ENCODE measurements at regions not wholly inside any gene's neighbourhood (a gene's known extent, or its start where the extent isn't known, plus 50 kb on each side); places are given as distances from the start of the nearest gene placed in this dataset.
A peak's percentile ranks its signal among the peaks of the same experiment; 100 is the strongest.
"Not testable (repeated sequence)": the region's sequence is repeated elsewhere in the genome, so short reads cannot be mapped to it uniquely, and the experiment has no call there.

DNA sequence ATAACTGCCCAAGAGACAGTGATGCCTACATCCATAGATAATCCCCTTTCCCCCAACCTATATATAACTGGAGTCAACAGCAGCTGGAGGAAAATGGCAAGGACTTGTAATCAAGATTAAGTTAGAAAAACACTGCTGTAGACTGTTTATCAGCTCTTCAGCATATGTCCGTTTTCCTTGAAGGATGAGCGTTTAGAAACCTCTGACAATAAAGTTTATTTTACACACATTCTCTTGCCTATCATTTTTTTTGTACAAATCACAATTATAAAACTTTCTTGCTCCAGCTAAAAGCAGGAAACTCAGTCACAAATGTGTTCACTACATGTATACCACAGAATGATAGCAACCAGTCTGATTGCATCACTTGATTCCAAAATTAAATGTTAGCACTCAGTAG lies 50.8 kb downstream of the PPIAL4G start:
- not testable (repeated sequence) for DNase-seq (ENCODE audit: low spot score)

DNA sequence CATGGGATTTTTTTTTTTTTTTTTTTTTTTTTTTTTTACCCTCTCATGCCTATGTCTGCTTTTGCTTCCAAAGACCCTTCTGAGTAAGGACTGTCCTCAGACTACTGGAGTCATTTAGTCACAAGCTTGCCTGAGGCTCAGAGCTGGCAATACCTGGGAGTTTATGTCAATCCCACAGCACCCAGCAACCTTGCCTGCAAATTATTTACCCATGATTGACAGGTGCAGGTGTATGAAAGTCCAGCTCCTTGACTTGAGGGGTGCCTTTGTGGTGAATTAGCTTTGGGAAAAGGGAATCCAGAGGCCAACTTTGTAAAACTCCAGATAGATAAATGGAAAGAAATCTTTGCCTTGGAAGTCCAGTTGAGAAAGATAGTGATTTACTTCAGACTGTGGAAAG lies 53.2 kb downstream of the PPIAL4G start:
- not testable (repeated sequence) for DNase-seq (ENCODE audit: low spot score)

DNA sequence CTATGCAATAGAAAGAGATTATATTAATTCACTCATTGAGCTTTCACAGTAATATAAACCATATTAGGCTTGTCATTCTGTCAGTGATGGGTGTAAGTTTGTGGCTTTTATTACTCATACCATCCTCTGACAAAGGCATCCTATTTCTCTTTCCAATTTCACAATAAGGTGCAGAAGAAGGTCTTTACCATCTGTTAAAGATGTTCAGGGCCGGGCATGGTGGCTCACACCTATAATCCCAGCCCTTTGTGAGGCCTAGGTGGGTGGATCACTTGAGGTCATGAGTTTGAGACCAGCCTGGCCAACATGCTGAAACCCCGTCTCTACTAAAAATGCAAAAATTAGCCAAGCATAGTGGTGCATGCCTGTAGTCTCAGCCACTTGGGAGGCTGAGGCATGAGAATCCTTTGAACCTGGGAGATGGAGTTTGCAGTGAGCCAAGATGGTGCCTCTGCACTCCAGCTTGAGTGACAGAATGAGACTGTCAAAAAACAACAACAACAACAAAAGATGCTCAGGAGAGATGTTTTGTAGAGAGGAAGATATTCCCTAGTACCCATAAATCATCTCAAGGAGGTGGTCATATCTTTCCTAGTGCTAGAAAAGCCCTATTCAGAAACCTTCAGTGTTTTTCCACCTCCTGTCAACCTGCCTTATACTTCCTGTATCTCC lies 56.0 kb downstream of the PPIAL4G start:
- not testable (repeated sequence) for DNase-seq (ENCODE audit: low spot score)

DNA sequence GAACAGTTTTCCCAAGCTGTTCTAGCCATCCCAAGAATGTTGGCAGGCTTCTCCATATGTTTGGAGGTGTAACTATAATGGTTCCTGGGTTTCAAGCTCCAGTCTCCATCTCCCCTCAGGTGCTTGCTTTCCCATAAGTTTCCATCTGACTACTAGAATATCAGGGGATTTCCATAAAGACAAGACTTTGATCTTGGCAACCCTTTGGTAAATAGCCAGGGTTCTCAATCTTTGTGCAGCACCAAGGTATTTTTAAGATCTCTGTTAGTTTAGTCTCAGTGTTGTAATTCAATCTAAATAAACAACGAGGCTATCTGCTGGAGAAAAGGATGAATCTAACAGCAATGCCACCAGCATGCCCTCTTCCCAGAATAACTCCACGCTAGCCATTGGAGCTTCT lies 56.7 kb downstream of the PPIAL4G start:
- not testable (repeated sequence) for DNase-seq (ENCODE audit: low spot score)

DNA sequence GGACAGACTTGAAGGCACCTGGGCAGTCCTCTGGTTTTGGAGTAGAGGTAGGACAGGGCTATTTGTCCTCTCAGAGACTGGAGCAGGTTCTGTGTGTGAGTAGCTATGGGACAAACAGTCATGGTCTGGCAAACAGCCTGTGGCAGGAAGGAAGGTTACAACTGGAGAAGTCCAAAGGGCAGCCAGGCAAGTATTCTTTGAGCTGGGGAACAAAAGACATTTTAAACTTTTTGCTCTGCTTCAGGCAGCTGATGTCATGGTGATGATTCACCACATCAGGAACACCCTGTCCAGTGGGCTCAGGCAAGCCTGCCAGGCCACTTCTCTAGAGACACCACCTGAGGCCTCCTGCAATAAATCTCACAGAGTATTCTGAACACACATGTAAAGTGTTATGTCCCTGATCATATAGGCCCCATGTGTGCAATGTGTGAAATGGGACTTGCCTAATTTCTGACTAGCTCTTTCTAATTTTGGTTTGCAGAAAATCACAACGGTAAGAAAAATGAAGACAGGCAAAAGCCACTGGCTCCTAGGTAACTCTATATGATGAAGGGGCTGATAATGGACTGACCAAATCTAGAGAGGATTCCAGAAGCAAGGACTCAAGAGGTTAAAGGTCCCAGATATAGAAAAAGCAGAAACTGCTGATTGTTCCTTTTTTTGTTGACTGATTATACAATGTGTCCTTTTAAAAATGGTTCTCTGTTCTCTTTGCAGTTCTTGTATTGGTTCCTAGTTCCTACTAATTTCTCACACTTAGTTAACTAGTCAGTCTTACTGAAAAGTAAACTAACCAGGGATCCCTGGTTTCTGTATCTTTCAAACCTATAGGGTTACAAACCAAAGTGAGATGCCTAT lies 58.7 kb downstream of the PPIAL4G start:
- DNase-seq (ENCODE audit: low spot score), result peak; percentile 69

DNA sequence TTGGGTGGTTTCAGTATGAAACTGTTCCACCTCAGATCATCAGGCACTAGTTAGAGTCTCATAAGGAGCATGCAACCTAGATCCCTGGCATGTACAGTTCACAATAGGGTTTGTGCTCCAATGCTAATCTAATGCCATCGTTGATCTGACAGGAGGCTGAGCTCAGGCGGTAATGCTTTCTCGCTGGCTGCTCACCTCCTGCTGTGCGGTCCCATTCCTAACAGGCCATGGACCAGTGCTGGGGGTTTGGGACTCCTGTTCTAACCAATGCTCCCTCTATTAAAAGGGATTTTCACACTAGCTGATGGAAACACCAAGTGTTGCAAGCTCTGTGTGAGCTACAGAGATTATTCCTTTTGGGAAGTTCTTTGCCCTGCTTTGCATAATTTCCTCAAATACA lies 60.2 kb downstream of the PPIAL4G start:
- not testable (repeated sequence) for DNase-seq (ENCODE audit: low spot score)

DNA sequence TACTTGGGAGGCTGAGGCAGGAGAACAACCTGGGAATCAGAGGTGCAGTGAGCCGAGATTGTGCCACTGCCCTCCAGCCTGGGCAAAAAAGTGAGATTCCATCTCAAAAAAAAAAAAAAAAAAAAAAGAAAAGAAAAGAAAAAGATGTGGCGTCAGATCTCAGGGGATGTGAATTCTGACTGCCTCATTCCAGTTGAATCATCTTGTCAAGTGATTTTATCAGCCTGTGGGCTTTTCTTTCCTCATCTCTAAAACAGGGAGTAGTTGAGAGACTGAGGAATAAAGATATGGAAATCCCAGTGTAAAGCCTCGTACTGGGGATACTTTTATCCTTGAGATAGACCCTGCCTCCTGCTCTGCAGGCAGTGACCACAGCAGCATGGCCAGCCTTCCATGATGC lies 65.9 kb downstream of the PPIAL4G start:
- DNase-seq (ENCODE audit: low spot score), result not testable (repeated sequence)

DNA sequence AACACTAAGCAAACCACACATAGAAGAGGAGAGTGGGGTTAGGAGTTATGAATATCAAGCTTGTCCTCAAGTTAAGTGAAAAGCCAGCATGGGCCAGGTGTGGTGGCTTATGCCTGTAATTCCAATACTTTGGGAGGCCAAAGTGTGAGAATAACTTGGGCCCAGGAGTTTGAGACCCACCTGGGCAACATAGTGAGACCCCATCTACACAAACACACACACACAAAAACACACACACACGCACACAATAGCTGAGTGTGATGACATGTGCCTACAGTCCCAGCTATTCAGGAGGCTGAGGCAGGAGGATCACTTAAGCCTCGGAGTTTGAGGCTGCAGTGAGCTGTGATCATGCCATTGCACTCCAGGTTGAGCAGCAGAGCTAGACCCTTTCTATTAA lies 69.7 kb downstream of the PPIAL4G start:
- not testable (repeated sequence) for DNase-seq (ENCODE audit: low spot score)

DNA sequence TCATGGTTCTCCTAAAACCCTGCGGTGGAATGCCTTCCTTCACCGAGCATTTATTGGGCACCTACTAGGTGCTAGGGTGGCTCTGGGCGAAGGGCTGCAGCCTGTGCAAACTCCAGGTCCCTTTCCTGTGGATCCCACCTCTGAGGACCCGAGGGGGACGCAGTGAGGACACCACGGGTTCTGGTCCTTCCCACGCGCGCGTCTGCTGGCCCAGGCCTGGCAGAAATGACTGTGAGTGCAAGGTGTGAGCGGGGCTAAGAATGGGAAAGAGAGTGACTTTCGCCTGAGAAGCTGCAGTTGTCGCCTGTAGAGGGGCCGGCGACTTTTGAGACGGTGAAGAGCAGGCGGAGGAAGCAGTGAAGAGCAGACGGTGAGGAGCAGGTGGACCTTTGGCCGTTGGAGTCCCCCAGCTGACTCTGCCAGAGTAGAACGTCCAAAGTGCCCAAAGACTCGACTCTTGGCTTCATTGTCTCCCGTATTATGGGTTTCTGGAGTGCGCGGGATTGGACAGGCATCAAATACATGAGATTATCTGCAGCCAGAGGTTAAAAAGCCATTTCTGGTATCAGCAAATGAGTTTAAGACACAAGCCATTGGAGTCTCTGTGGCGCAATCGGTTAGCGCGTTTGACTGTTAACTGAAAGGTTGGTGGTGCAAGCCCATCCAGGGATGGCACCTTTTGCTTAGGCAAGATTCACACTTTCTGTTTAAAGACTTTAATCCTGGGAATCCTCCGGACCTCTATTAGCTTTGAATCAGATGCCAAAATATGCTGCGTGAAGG lies 78.1 kb downstream of the PPIAL4G start:
- not testable (repeated sequence) for DNase-seq (ENCODE audit: low spot score)

DNA sequence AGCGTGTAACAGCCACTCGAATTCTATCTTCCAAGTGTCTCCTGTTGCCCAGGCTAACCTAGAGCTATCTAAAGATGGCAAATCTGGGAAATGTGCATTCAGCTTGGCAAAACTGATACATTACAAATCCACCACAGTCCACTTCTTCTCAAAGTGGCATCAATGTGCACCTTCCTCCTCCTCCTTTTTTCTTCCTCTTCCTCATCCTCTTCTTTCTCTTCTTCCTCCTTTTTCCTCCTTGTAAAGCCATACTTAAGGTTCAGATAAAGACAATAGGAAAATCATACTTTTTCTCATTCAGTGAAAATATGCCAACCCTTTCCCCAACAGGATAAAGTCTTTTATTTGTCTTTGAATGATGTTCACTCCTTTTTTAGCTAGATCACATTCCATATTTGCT lies 79.2 kb downstream of the PPIAL4G start:
- not testable (repeated sequence) for DNase-seq (ENCODE audit: low spot score)

DNA sequence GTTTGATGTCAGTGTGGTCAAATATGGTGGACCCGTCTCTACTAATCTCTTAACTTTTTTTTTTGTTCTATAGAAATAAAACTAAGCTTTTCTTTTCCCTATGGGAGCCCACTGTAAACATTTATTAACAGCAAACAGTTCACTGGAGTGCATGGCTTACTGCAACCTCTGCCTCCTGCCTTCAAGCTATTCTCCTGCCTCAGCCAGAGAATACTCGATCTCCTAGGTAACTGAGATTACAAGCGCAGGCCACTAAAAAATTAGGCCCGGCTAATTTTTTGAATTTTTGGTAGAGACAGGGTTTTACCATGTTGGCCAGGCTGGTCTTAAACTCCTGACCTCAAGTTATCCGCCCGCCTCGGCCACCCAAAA lies 80.0 kb downstream of the PPIAL4G start:
- not testable (repeated sequence) for DNase-seq (ENCODE audit: low spot score)

DNA sequence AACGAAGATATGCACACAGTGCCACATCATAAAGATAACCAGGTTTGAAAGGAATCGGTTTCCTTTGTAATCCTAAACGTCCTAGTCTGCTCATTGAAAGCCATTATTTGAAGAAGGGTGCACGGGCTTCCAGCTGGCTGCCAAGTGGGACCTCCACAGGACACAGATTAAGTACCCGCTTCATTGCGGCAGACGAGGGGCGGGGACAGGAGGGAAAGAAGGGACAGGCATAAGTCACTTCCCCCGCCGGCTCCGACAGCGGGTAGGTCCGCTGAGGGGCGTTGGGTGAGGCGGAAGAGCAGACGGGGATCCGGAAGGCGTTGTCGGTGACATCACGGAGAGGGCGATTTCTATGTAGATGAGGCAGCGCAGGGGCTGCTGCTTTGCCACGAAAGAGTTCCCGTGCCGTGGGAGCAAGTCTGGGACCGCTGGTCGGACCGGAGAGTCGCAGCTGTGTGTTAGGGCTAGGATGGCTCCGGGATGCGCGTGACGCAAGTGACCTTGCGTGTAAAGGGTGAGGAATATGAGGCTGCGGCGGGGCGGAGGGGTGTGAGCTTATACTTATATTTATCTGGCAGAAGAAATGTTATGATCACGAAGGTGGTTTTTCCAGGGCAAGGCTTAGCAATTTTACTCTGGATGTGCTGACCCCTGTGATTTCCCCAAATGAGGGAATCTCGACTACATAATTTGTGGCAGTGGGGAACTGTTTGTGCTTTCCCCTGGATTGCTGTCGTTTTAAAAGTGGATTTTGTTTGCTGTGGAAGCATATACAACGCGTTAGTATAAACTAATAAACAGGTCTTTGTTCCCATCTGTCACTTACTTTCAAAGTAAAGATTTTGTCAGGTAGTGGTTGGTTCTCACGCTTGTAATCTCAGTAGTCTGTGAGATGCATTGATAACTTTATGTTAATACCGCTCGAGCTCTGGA lies 80.7 kb downstream of the PPIAL4G start:
- DNase-seq (ENCODE audit: low spot score), result peak; percentile 71

DNA sequence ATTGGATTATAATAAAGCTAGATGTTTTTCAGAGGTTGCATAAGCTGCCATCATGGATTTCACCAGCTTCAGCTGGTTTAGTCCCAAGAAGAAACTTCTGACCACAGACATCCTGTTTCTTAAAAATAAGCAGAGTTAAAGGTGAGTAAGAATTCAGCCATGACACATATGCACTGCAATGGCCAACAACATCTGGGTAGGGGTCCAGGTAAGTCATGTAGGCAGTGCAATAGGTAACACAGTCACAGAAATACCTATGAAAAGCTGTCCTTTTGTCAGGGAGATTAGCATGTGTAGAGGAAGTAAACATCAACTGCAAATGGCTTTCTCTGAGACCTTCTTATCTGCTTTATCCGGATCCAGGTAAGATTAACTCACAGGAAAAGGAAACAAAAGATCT lies 85.6 kb downstream of the PPIAL4G start:
- not testable (repeated sequence) for DNase-seq (ENCODE audit: low spot score)

DNA sequence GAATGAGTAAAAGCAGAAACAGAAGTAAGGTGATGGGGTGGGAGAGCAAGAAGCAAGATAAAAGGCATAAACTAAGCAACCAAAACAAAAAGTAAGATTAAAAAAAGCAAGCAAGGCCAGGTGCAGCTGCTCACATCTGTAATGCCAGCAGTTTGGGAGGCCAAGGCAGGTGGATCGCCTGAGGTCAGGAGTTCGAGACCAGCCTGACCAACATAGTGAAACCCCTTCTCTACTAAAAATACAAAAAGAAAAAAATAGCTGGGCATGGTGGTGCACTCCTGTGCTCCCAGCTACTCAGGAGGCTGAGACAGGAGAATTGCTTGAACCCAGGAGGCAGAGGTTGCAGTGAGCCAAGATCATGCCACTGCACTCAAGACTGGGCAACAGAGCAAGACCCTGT lies 90.6 kb downstream of the PPIAL4G start:
- not testable (repeated sequence) for DNase-seq (ENCODE audit: low spot score)

DNA sequence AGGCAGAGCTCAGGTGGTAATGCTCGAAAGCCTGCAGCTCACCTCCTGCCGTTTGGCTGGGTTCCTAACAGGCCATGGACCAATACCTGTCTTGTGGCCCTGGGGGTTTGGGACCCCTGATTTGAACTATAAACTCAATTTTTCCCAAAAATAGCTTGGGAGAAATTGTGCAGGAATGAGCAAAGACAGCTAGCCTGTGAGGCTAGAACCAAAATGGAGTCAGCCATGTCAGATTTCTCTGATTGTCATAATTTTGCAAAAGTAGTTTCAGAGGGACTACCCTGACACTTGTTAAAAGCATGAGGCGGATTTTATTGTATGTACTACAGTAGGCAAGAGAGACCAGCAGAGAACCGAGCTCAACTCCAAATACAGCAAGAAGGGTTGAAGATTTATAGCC lies 91.8 kb downstream of the PPIAL4G start:
- DNase-seq (ENCODE audit: low spot score), result not testable (repeated sequence)

DNA sequence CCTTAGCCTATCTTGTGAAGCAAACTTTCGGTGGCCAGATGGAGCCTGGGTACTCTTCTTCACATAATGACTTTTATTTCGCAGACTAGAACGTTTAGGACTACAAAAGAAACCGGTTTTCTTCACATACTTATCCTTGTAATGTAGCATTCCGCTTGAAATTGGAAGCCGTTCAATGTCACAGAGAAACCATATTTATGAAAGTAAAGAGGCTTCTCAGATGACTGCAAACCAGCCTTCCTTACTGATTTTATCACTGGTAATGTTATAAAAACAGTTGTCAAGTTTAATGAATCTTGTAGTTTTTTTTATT lies 94.1 kb downstream of the PPIAL4G start:
- no peak for DNase-seq (ENCODE audit: low spot score)

DNA sequence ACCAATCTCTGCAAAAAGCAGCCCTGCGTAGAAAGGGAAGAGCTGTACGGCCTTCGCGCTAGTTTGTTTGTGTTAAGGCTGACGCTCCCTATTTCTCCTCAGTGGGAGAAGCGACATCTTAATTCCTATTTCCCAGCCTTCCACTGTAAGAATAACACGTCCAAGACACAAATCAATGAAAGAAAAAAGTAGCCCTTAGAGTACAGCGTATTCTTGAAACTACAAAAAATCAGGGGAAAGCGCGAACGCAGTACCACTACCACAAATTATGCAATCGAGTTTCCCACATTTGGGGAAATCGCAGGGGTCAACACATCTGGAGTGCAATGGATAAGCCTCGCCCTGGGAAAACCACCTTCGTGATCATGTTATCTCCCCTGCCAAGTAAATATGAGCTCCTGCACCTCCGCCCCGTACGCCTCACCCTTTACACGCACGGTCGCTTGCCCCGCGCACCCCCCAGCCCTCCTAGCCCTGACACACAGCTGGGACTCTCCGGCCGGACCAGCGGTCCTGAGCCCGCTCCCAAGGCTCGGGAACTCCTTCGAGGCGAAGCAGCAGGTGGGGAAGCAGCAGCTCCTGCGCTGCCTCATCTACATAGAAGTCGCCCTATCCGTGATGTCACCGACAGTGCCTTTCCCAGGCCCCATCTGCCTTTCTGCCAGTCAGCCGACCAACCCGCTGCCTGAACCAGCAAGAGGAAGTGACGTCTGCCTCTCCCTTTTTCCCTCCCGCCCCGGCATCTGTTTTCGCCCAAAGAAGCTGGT lies 94.7 kb downstream of the PPIAL4G start:
- DNase-seq (ENCODE audit: low spot score), result peak; percentile 91

DNA sequence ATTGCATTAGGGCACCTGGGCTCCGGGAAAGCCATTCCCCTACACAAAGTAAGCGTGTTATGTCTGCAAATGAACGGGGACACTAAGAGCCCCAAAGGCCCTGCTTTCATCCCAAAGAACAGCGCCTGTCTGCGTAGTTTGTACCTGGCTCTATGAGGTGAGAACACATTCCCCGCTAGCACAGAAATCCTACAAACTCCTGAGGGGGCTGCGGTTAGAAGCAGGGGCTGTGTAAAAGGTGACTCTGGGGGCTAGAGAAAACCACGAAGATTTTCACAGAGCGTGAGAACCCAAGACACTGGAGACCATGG lies 95.2 kb downstream of the PPIAL4G start:
- not testable (repeated sequence) for DNase-seq (ENCODE audit: low spot score)

DNA sequence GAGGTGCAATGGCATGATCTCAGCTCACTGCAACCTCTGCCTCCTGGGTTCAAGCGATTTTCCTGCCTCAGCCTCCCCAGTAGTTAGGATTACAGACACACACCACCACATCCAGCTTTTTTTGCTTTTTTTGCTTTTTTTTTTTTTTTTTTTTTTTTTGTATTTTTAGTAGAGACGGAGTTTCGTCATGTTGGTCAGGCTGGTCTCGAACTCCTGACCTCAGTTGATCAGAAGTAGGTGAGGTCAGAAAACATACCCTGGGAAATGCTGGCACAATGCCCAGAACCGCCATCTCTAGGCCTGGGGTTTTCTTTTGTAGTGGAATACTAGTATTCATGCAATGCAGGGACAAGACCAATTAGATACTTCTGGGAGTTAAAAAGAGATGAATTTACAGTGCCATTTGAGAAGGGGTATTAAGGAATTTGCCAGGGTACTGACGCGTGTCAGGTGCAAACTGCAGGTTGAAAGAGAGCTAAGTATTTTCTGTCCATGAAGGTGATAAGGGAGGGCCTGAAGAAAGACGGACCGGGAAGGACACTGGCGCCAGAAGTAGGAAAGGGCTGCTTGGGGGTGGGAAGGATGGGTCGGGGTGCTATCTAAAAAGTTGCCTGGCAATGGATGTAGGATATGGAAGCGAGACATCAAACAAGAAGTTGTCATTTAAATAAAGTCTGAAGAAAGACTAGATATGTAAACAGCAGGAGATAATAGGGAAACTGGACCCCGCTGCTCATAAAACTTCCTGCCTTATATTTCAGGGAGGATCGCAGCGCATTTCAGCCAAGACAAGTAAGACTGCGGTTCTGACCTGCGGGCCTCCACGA lies 95.8 kb downstream of the PPIAL4G start:
- not testable (repeated sequence) for DNase-seq (ENCODE audit: low spot score)

DNA sequence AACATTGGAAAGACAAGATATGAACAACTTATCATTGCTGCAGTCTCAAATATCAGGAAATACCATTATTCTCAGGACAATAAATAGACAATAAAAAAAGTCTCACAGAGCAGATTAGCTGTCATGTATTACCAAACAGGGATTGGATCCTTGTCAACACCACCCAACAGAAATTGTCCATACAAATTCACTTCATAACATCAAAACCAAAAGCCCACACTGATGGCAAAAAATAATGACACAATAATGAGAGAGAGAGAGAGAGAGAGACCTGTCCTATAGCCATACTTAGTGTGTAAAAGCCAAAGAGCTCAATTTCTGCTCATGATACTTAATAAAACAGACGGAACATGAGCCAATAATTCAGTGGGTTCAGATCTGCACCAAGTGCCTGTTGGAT lies 96.5 kb downstream of the PPIAL4G start:
- DNase-seq (ENCODE audit: low spot score), result no peak

Data from HT-29 (cell line).